Muscle of leg (tissue), 3 donors: ENCODE measurements at regions not wholly inside any gene's neighbourhood (a gene's known extent, or its start where the extent isn't known, plus 50 kb on each side); places are given as distances from the start of the nearest gene placed in this dataset.

Experiments used
- DNase-seq: peaks from one replicate; pipeline ENCODE4 v3.0.0; 2013
- H3K27ac ChIP-seq: one replicate; pipeline ENCODE4 v1.5.1; 2013; ENCODE audit warnings: mild to moderate bottlenecking, low read length, control low read depth
- H3K27me3 ChIP-seq: one replicate; pipeline ENCODE4 v1.6.1; 2013; ENCODE audit warnings: low read length; ENCODE audit not compliant: control insufficient read depth, insufficient read depth
- H3K36me3 ChIP-seq: one replicate; pipeline ENCODE4 v1.6.1; 2013; ENCODE audit warnings: low read length; ENCODE audit not compliant: control insufficient read depth, insufficient read depth
- H3K4me1 ChIP-seq: one replicate; pipeline ENCODE4 v1.6.1; 2013; ENCODE audit warnings: low read length; ENCODE audit not compliant: control insufficient read depth, insufficient read depth
- H3K4me3 ChIP-seq: one replicate; pipeline ENCODE4 v1.5.1; 2013; ENCODE audit warnings: low read length, control low read depth
- H3K9me3 ChIP-seq: replicated peaks from 2 replicates; pipeline ENCODE4 v1.6.1; 2013; ENCODE audit warnings: low read depth, low read length; ENCODE audit not compliant: control insufficient read depth
- WGBS: methylation state at CpG from one replicate; pipeline ENCODE4 v1.1.5; 2013; ENCODE audit warnings: missing lambda C conversion rate; ENCODE audit not compliant: insufficient coverage; 5-methylcytosine and 5-hydroxymethylcytosine counted together

DNA sequence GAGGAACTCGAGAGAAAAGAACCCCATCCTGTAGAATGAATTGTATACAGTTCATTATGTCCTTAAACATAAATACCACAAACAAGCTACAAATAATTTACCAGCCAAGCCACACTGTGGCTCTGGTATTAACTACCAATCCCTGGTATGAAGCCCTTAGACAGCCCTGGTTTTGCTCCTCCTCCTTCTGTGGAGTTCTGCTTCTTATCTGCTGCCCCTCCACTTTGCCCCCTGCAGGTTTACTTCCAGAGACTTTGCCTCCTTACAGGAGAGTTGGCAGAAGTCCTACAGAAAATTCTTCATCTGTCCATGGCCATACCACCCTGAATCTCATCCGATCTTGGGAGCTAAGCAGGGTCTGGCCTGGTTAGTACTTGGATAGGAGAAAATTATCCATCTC, 219.8 kb downstream of the ACTL7B start:
- no peak for DNase-seq
- no CpG with 5 or more reads among the region's 2 CpGs for WGBS
- Histone ChIP-seq H3K4me3 (no peak overlapping the region), H3K36me3 (no peaks in the 10 kb centered on the region), H3K27ac (no peak overlapping the region), H3K4me1 (no peaks in the 10 kb centered on the region), H3K9me3 (no peaks in the 10 kb centered on the region), H3K27me3 (no peaks in the 10 kb centered on the region)

DNA sequence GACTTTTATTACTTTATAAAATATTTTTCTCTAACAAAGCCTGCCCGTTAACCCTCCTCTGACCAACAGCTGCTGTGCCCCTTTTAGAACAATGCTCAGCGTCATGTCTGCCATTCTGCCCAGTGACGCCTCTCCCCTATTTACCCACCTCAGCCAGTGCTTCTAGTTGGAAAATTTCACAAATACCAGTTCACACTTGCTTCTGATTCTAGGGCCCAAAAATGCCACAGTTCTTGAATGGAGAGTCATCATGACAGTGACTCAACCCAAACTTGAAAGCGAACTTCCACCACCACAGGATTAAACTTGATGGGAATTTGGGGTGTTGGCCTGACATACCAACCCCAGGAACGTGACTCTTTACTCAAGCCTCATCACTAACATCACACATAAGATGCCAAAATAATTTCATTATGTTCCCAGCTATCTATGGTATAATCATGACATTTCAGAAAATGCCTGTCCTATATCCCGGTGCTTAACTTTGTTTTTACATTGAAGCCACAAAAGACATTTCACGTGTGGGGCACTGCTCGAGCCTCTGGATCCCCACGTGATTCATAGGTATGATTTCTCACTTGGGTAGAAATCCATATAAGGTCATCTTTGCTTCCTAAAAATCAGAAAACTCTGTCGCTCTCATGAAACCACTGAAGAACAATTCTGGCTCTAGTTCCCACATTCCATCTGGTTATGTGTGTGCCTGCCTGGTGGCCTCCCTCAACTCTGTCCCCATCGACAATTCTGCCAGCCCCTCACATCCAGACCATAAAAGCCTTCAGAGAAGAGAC, 220.9 kb downstream of the ACTL7B start:
- Histone ChIP-seq H3K9me3 (no peaks in the 10 kb centered on the region), H3K27ac (no peak overlapping the region), H3K4me1 (no peaks in the 10 kb centered on the region), H3K36me3 (no peaks in the 10 kb centered on the region), H3K4me3 (no peak overlapping the region), H3K27me3 (no peaks in the 10 kb centered on the region)
- no peak for DNase-seq
- WGBS = 84% methylated on average over 5 of the region's 11 CpGs

- Histone ChIP-seq H3K4me3 (no peak overlapping the region), H3K27ac (no peak overlapping the region), H3K27me3 (no peaks in the 10 kb centered on the region), H3K4me1 (no peaks in the 10 kb centered on the region), H3K9me3 (no peaks in the 10 kb centered on the region), H3K36me3 (no peaks in the 10 kb centered on the region)
- peak; percentile 63 for DNase-seq
- 89% methylated on average over 1 of the region's 5 CpGs for WGBS
Observed at GRCh38 chr9:108634204-108634603, 221.6 kb downstream of the ACTL7B start.

- no CpG with 5 or more reads among the region's 3 CpGs for WGBS
- Histone ChIP-seq H3K36me3 (no peaks in the 10 kb centered on the region), H3K4me1 (no peaks in the 10 kb centered on the region), H3K27ac (no peak overlapping the region), H3K27me3 (no peaks in the 10 kb centered on the region), H3K9me3 (no peaks in the 10 kb centered on the region), H3K4me3 (no peak overlapping the region)
- DNase-seq = no peak
Observed at GRCh38 chr9:108631496-108632285, 224.1 kb downstream of the ACTL7B start.

- H3K36me3 ChIP-seq = no peaks in the 10 kb centered on the region
- no peak overlapping the region for H3K27ac ChIP-seq
- H3K4me1 ChIP-seq = no peaks in the 10 kb centered on the region
- no peaks in the 10 kb centered on the region for H3K27me3 ChIP-seq
- H3K9me3 ChIP-seq = no peaks in the 10 kb centered on the region
- H3K4me3 ChIP-seq = no peak overlapping the region
- DNase-seq = no peak
Observed at GRCh38 chr9:108628316-108628715, 227.5 kb downstream of the ACTL7B start.

GRCh38 chr9:108626743-108627142, 229.0 kb downstream of the ACTL7B start:
- no peak for DNase-seq
- no peak overlapping the region for H3K27ac ChIP-seq
- no peaks in the 10 kb centered on the region for H3K9me3 ChIP-seq
- no peak overlapping the region for H3K4me3 ChIP-seq
- no peaks in the 10 kb centered on the region for H3K36me3 ChIP-seq
- no peaks in the 10 kb centered on the region for H3K27me3 ChIP-seq
- 93% methylated on average over 15 of the region's 19 CpGs for WGBS
- H3K4me1 ChIP-seq = no peaks in the 10 kb centered on the region

- no CpG with 5 or more reads among the region's 3 CpGs for WGBS
- Histone ChIP-seq H3K27ac (no peak overlapping the region), H3K9me3 (no peaks in the 10 kb centered on the region), H3K36me3 (no peaks in the 10 kb centered on the region), H3K27me3 (no peaks in the 10 kb centered on the region), H3K4me3 (no peak overlapping the region), H3K4me1 (no peaks in the 10 kb centered on the region)
- no peak for DNase-seq
Observed at GRCh38 chr9:108621991-108622855, 233.6 kb downstream of the ACTL7B start.

GRCh38 chr9:108620767-108621166, 235.0 kb downstream of the ACTL7B start:
- Histone ChIP-seq H3K27ac (no peak overlapping the region), H3K36me3 (no peaks in the 10 kb centered on the region), H3K4me1 (no peaks in the 10 kb centered on the region), H3K4me3 (no peak overlapping the region), H3K27me3 (no peaks in the 10 kb centered on the region), H3K9me3 (no peaks in the 10 kb centered on the region)
- no peak for DNase-seq
- no CpG with 5 or more reads among the region's 2 CpGs for WGBS

DNA sequence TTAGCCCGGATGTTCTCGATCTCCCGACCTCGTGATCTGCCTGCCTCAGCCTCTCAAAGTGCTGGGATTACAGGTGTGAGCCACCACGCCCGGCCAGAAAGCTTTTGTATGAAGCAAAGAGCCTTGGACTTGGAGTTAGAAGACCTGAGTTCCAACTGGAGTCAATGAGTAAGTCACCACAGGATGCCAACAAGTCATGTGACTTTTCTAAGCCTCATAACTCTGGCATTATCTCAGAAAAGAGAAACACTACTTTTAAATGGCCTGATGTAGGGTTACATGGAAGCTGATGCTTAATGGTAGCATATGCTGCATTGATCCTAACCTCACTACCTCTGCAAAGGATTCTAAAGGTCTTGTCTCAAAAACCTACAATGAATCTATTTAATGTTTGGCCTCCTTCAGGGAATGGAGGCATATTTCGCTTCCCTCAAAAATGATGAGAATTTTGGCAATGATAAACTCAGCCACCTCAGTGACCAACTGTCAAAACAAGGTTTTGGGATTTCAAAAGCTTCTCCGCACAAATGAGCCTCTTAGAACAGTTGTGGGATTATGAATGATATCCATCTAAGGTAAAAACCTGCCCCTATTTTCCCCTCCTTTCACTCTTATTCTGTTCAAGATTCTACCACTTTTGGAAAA, 236.8 kb downstream of the ACTL7B start:
- no peaks in the 10 kb centered on the region for H3K9me3 ChIP-seq
- H3K4me1 ChIP-seq = no peaks in the 10 kb centered on the region
- H3K27ac ChIP-seq = no peak overlapping the region
- H3K36me3 ChIP-seq = no peaks in the 10 kb centered on the region
- 87% methylated on average over 6 of the region's 8 CpGs for WGBS
- no peaks in the 10 kb centered on the region for H3K27me3 ChIP-seq
- no peak for DNase-seq
- H3K4me3 ChIP-seq = no peak overlapping the region

GRCh38 chr9:108617676-108618075, 238.1 kb downstream of the ACTL7B start:
- no peaks in the 10 kb centered on the region for H3K36me3 ChIP-seq
- H3K4me1 ChIP-seq = no peaks in the 10 kb centered on the region
- no peaks in the 10 kb centered on the region for H3K27me3 ChIP-seq
- no peaks in the 10 kb centered on the region for H3K9me3 ChIP-seq
- H3K27ac ChIP-seq = no peak overlapping the region
- no peak for DNase-seq
- no peak overlapping the region for H3K4me3 ChIP-seq
